22Rv1 (cell line): ENCODE measurements at regions not wholly inside any gene's neighbourhood (a gene's known extent, or its start where the extent isn't known, plus 50 kb on each side); places are given as distances from the start of the nearest gene placed in this dataset.

Experiments
- H3K27ac ChIP-seq: fragments of 450-650 bp; 2 replicates; pipeline ENCODE4 v1.5.1; 2017
- ZFX ChIP-seq: fragments of 450-650 bp; IDR thresholded peaks from 2 replicates; pipeline ENCODE4 v1.6.1; 2017; ENCODE audit warnings: antibody characterized with exemption, borderline replicate concordance
- TF ChIP-seq, protein P1 (sequence below): fragments of 450-650 bp; IDR thresholded peaks from 2 replicates; pipeline ENCODE4 v1.5.1; 2017; ENCODE audit warnings: mild to moderate bottlenecking

DNA sequence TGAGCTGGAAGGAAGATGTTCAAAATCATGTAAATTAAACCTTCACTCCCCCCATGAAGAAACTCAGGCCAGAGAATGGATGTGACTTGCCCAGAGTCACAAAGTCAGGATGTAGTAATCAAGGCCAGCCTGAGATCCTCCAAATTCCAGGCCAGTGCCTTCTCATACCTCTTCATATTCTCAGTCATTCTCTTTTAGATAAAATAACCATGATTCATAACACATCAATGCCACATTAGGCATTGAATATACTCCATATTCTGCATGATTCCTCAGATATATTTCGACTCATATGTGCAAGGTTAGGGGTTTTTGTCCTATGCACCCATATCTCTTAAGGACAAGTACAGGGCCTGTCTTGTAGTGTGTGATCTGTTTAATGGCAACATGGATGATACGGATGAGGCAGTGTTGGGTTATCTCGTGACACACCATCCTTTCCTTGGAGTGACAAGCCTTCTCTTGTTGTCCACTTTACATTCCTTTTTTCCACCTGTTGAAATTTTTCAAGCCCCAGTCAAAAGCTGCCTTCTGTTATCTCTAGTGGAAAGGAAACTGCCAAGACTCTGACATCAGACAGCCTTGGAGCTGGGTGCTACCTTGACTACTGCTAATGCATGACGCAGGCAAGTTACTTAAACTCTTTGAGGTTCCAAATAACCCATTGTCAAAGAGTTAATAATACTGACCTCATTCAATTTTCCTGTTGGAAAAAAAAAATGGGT lies 227.5 kb upstream of the NR4A3 start:
- no peak overlapping the region for H3K27ac ChIP-seq
- TF ChIP-seq, protein P1, sequence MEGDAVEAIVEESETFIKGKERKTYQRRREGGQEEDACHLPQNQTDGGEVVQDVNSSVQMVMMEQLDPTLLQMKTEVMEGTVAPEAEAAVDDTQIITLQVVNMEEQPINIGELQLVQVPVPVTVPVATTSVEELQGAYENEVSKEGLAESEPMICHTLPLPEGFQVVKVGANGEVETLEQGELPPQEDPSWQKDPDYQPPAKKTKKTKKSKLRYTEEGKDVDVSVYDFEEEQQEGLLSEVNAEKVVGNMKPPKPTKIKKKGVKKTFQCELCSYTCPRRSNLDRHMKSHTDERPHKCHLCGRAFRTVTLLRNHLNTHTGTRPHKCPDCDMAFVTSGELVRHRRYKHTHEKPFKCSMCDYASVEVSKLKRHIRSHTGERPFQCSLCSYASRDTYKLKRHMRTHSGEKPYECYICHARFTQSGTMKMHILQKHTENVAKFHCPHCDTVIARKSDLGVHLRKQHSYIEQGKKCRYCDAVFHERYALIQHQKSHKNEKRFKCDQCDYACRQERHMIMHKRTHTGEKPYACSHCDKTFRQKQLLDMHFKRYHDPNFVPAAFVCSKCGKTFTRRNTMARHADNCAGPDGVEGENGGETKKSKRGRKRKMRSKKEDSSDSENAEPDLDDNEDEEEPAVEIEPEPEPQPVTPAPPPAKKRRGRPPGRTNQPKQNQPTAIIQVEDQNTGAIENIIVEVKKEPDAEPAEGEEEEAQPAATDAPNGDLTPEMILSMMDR, result no peak
- no peak for TF ChIP-seq ZFX

DNA sequence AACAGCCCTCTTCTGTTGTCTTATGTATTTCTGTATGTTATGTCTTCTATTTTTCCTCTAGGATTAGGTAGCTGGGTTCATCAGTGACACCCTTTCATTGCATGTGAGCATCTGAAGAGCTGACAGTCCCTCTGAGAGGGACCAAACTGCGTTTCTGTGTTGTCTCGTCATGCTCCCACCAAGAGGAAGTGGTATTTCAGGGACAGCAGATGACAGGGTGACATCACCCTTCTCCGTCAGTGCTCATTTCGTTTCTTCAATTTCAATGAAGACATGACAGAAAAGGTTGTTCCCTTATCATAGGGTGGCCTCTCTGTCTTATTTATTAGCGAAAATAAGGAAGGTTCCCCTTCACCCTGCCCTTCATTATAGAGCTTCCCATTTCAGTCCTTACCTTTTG lies 225.9 kb upstream of the NR4A3 start:
- TF ChIP-seq, protein P1, result no peak
- TF ChIP-seq ZFX, result no peak
- no peak overlapping the region for H3K27ac ChIP-seq

DNA sequence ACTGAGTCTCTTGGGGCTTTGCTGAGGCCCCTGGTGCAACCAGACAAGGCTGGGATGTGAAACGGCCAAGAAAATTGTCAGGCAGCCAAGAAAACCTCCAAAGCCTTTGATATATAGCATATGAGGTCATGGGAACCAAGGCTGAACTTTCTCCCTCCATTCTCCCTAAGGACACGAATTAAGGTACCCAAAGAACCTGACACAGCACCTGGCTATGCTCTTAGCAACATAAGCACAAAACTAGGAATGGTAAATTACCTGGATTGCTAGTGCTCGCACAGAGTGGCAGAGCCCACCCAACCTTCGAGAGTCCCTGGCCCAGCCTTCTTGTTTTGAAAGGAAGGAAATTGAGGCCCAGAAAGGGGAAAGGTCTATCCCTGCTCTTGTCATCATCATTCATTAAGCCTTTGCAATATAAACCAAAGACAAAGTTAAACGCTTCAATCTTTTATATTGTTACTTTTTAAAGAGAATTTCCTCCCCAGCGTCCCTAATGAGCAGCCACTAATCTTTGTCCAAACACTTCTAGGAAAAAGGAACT lies 220.0 kb upstream of the NR4A3 start:
- TF ChIP-seq, protein P1, result no peak
- no peak for TF ChIP-seq ZFX
- no peak overlapping the region for H3K27ac ChIP-seq

DNA sequence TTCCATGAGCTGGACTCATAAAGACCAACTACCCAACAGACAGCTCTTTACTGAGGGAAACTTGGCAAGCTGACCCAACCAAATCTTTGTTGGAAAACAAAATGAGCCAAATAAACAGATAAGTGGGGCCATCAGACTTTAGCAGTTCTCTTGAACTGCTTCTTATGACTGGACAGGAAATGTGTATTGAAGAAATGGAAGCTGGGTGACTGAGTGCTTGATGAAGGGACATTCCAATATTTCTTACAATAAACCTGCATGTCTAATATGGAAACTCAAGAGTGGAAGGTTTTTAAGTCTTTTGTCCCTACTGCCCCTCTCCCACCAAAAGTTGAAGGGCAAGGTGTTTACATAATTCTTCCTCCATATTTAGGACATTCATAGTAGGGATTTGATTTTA lies 218.8 kb upstream of the NR4A3 start:
- no peak for TF ChIP-seq ZFX
- TF ChIP-seq, protein P1, result no peak
- H3K27ac ChIP-seq, result no peak overlapping the region

DNA sequence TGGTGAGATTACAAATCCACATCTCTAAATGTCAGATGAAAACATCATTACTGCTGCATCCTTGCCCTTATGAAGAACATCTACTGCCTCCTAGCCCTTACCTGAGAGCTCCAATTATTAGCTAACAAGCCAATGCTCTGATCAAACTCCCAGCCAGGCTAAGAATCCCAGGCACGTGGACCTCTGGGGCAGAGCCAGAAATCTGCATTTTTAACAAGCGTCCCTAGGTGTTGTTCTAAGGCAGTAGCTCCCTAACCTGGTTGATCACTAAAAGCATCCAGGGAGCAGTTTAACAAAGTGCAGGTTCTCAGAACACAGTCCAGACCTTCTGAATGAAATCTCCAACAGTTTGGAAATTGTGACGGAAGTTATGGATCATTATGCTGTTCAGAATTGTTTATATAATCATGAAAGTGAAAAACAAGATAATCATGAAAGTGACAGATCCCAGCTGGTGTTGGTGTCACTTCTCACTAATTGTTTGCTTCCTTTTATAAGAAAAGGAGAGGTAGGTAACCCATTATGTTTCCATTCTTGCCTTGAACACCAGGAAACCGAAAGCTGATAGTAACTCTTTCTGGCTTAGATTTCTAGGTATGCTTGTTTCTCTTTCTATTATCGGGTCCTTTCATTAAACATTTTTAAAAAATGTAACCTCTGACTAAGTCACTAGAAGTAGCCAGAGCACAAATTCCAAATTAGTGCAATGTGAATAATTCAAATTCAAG lies 216.5 kb upstream of the NR4A3 start:
- TF ChIP-seq ZFX, result no peak
- TF ChIP-seq, protein P1, result no peak
- no peak overlapping the region for H3K27ac ChIP-seq

DNA sequence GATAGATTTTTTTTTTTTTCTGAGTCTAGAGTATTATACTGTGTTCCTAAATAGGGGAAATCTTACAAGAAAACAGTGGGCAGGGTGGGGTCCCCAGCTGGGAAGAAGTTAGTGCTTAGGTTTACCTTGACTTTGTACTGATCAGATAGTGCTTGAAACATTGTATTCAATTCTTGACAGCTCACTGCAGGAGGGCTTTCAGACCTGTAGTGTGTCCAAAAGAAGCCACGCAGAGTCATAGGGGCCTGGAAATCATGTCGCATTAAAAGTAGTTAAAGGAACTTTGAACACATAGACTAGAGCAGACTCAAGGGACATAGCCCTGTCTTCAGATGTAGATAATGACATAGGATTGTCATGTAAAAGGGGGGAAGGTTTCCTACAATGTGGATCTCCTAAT lies 215.4 kb upstream of the NR4A3 start:
- H3K27ac ChIP-seq, result no peak overlapping the region
- TF ChIP-seq, protein P1, result no peak
- no peak for TF ChIP-seq ZFX

DNA sequence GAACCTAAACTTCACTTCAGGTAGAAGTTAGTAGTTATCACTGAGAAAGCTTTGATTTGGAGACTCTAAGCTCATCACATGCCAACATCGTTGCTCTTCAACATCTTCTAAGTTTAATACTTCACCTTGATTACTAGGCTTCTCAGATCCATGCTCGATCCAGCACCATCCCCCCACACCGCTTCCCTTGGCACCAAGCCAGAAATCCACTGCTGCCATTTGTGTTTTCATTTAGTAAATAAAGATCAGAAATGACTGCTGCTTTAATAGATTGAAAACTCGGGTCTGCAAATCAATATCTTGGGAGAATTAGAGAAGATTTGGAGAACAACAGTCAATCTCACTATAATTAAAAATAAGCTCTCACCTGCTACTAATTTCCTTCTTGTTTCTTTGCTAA lies 214.7 kb upstream of the NR4A3 start:
- H3K27ac ChIP-seq, result no peak overlapping the region
- no peak for TF ChIP-seq ZFX
- TF ChIP-seq, protein P1, result no peak
